Endothelial cell of umbilical vein (primary cell): ENCODE measurements at regions not wholly inside any gene's neighbourhood (a gene's known extent, or its start where the extent isn't known, plus 50 kb on each side); places are given as distances from the start of the nearest gene placed in this dataset.

Experiments
- BruUV-seq: library from RNA; stranded (reverse); fragments of 400-500 nt; replicated peaks from 2 replicates; lab custom pipeline; 2021; lab: Mats Ljungman, UMichigan
- CTCF ChIA-PET: fragments of 300-600, 350-600 bp; sonication (Branson Sonifier 250); formaldehyde crosslinking; loops from one replicate; lab custom pipeline; 2021; ENCODE audit warnings: antibody characterized with exemption, inconsistent platforms; lab: Charles Lee
- POLR2A ChIA-PET: fragments of 300-600, 350-600 bp; sonication (Branson Sonifier 250); formaldehyde crosslinking; loops from one replicate; lab custom pipeline; 2021; ENCODE audit warnings: antibody characterized with exemption, inconsistent platforms; lab: Charles Lee
- DNase-seq: peaks from one replicate; pipeline ENCODE4 v3.0.0-alpha.2; 2011; ENCODE audit warnings: low read depth, low spot score
- FAIRE-seq: peaks from 2 replicates; lab custom pipeline; 2011; peaks lifted over from hg19 to GRCh38; lab: Jason Lieb, UNC
- H2AFZ ChIP-seq: 2 replicates; pipeline ENCODE4 v1.6.0; 2012; ENCODE audit warnings: low read depth, low read length, control low read depth, inconsistent platforms
- H3K27ac ChIP-seq: 2 replicates; pipeline ENCODE4 v1.5.1; 2011; ENCODE audit warnings: low read depth, mild to moderate bottlenecking, control low read depth, low read length, moderate library complexity; ENCODE audit not compliant: insufficient read depth
- H3K27me3 ChIP-seq, 2 experiments: 2 replicates each; pipeline versions ENCODE4 v1.6.0 to v1.6.1; 2011; ENCODE audit warnings: low read length in 2 of 2, mixed read lengths in 1 of 2; ENCODE audit not compliant: control insufficient read depth in 2 of 2, insufficient read depth in 2 of 2
- H3K36me3 ChIP-seq, 2 experiments: 2 replicates in 1 of 2; 3 replicates in 1 of 2; pipeline ENCODE4 v1.5.1; 2011; ENCODE audit warnings: low read length in 2 of 2, mild to moderate bottlenecking in 1 of 2, moderate library complexity in 1 of 2; ENCODE audit not compliant: control insufficient read depth in 2 of 2, insufficient read depth in 2 of 2; ENCODE audit errors: extremely low read depth in 1 of 2
- H3K4me1 ChIP-seq: 3 replicates; pipeline ENCODE4 v1.5.1; 2011; ENCODE audit warnings: mild to moderate bottlenecking, low read length; ENCODE audit not compliant: control insufficient read depth, insufficient read depth; ENCODE audit errors: extremely low read depth
- H3K4me2 ChIP-seq: 2 replicates; pipeline ENCODE4 v1.6.1; 2011; ENCODE audit warnings: low read length, control low read depth, mixed read lengths; ENCODE audit not compliant: insufficient read depth
- H3K4me3 ChIP-seq, 3 experiments: fragments of 200-600 bp in 1 of 3; sonication (generic), shearing (Covaris generic) in 1 of 3; replicated peaks in 1 of 3; 2 replicates each; pipeline ENCODE4 v1.5.1; 2011 to 2016; ENCODE audit warnings: control low read depth in 3 of 3, low read length in 3 of 3, mild to moderate bottlenecking in 2 of 3, inconsistent platforms in 1 of 3, low read depth in 1 of 3, moderate library complexity in 1 of 3; ENCODE audit not compliant: insufficient read depth in 1 of 3
- H3K79me2 ChIP-seq: 2 replicates; pipeline ENCODE4 v1.6.0; 2012; ENCODE audit warnings: low read length, inconsistent platforms; ENCODE audit not compliant: control insufficient read depth, insufficient read depth
- H3K9ac ChIP-seq: replicated peaks from 2 replicates; pipeline ENCODE3; 2011; ENCODE audit warnings: low read length, control low read depth; ENCODE audit not compliant: insufficient read depth; ENCODE audit errors: extremely low read depth
- H3K9me1 ChIP-seq: replicated peaks from 3 replicates; pipeline ENCODE4 v1.6.0; 2011; ENCODE audit warnings: mild to moderate bottlenecking, low read length; ENCODE audit not compliant: control insufficient read depth, insufficient read depth; ENCODE audit errors: extremely low read depth
- H3K9me3 ChIP-seq: replicated peaks from 2 replicates; pipeline ENCODE4 v1.5.1; 2012; ENCODE audit warnings: low read length, inconsistent platforms; ENCODE audit not compliant: control insufficient read depth, insufficient read depth
- H4K20me1 ChIP-seq: replicated peaks from 2 replicates; pipeline ENCODE3; 2011; ENCODE audit warnings: mild to moderate bottlenecking, low read length; ENCODE audit not compliant: control insufficient read depth, insufficient read depth; ENCODE audit errors: extremely low read depth
- CTCF ChIP-seq, 2 donors: IDR thresholded peaks; 1 replicate in 1 of 2; 2 replicates in 1 of 2; pipeline ENCODE4 v1.5.1; 2011; ENCODE audit warnings: low read length in 2 of 2, mild to moderate bottlenecking in 2 of 2, moderate library complexity in 2 of 2, control low read depth in 1 of 2, inconsistent platforms in 1 of 2, low read depth in 1 of 2; ENCODE audit not compliant: insufficient read depth in 1 of 2; ENCODE audit errors: extremely low read depth in 1 of 2
- EZH2 ChIP-seq: IDR thresholded peaks from 2 replicates; pipeline ENCODE4 v1.6.1; 2012; ENCODE audit warnings: borderline replicate concordance, low read depth, mild to moderate bottlenecking, moderate library complexity, low read length, inconsistent platforms; ENCODE audit not compliant: severe bottlenecking
- FOS ChIP-seq: IDR thresholded peaks from 2 replicates; pipeline ENCODE4 v1.6.1; 2011; ENCODE audit warnings: mild to moderate bottlenecking, low read length, moderate library complexity, borderline replicate concordance; ENCODE audit not compliant: insufficient read depth
- GATA2 ChIP-seq: IDR thresholded peaks from 2 replicates; pipeline ENCODE4 v1.7.0; 2011; ENCODE audit warnings: low read depth, mild to moderate bottlenecking, moderate library complexity, mixed read lengths, low read length; ENCODE audit not compliant: insufficient read length, insufficient read depth
- JUN ChIP-seq: IDR thresholded peaks from 2 replicates; pipeline ENCODE4 v1.6.1; 2011; ENCODE audit warnings: borderline replicate concordance, low read depth; ENCODE audit not compliant: insufficient read length, insufficient read depth
- MYC ChIP-seq: IDR thresholded peaks from one replicate; pipeline ENCODE4 v1.6.1; 2011; ENCODE audit warnings: mild to moderate bottlenecking, low read depth, low read length
- POLR2A ChIP-seq: IDR thresholded peaks from 2 replicates; pipeline ENCODE4 v1.6.1; 2012; ENCODE audit warnings: low read depth, mild to moderate bottlenecking, control low read depth, low read length
- POLR2AphosphoS5 ChIP-seq: IDR thresholded peaks from 2 replicates; pipeline ENCODE4 v1.6.1; 2012; ENCODE audit warnings: low read depth, mild to moderate bottlenecking, control low read depth, low read length, moderate library complexity; ENCODE audit not compliant: insufficient read depth
- dilution Hi-C: fragments of 300-500 bp; cut with MboI; formaldehyde crosslinking; loops from one replicate; pipeline ENCODE4 v1.15.0; 2019; ENCODE audit warnings: low sequenced_read_pairs; ENCODE audit not compliant: extremely low pct_ligation_motif_present
- intact Hi-C: fragments of 100-400 bp; cut with micrococcal nuclease; formaldehyde crosslinking; loops from one replicate; pipeline ENCODE4 v1.10.0; 2022
- TF ChIP-seq, protein P1 (sequence below): IDR thresholded peaks from 2 replicates; pipeline ENCODE4 v1.6.1; 2011; ENCODE audit not compliant: insufficient read depth, insufficient read length

- FAIRE-seq = no peak
- Histone ChIP-seq H3K36me3 (peaks cover 5 to 11% of the 10 kb centered on the region in 2 experiments), H4K20me1 (peaks cover 2% of the 10 kb centered on the region), H2AFZ (no peak overlapping the region), H3K9me3 (no peaks in the 10 kb centered on the region), H3K4me3 (no peak overlapping the region), H3K27ac (no peak overlapping the region), H3K27me3 (no peaks in the 10 kb centered on the region), H3K9me1 (no peaks in the 10 kb centered on the region), H3K4me1 (no peaks in the 10 kb centered on the region), H3K4me2 (no peak overlapping the region), H3K9ac (no peak overlapping the region), H3K79me2 (no peaks in the 10 kb centered on the region)
- intact Hi-C loops (loop anchor here (10.0 kb wide), 1 partner anchor 260 kb away; no protein-coding TSS in a partner anchor), dilution Hi-C loops (no loop called here)
- BruUV-seq = no TSS peak
- no peak for DNase-seq
- ChIA-PET CTCF (interaction anchor here (1.3 kb wide), 1 partner anchor 15 kb away, joined by 3 read pairs; no protein-coding TSS in a partner anchor), POLR2A (no interaction called here)
- TF ChIP-seq JUN = no peak
- TF ChIP-seq GATA2 = no peak
- TF ChIP-seq EZH2 = no peak
- TF ChIP-seq, protein P1, sequence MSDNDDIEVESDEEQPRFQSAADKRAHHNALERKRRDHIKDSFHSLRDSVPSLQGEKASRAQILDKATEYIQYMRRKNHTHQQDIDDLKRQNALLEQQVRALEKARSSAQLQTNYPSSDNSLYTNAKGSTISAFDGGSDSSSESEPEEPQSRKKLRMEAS = no peak
- TF ChIP-seq POLR2A = no peak
- no peak for TF ChIP-seq CTCF (IDR thresholded peaks at IDR 0.05; ENCODE audit: extremely low read depth in 1 of 2, insufficient read depth in 1 of 2, low read depth in 1 of 2, low read length in 2 of 2)
- TF ChIP-seq FOS = no peak
- TF ChIP-seq POLR2AphosphoS5 = no peak
- TF ChIP-seq MYC = no peak
Observed at GRCh38 chr6:144845186-144845585, 560.1 kb downstream of the UTRN start.
